ENCODE measurements at regions not wholly inside any gene's neighbourhood (a gene's known extent, or its start where the extent isn't known, plus 50 kb on each side); places are given as distances from the start of the nearest gene placed in this dataset.

DNA sequence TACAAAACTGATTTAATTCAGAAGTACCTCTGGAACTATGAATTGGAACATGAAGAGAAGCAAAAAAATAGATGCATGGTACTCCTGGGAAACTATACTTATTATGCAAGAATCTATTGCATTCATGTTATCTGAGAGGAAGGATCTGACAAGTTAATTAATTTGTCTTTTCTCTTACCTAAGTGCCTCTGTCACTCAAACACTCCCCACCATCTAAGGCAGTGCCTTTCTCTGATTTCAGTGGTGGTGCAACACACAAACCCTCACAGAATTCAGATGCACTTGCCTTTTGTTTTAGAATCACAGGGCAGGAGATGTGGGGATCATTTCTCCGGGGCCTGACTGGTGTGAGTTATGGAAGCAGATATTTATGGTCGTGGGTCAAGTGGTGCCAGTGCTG lies 52.5 kb upstream of the C9orf72 start:
- TF ChIP-seq, protein P1, sequence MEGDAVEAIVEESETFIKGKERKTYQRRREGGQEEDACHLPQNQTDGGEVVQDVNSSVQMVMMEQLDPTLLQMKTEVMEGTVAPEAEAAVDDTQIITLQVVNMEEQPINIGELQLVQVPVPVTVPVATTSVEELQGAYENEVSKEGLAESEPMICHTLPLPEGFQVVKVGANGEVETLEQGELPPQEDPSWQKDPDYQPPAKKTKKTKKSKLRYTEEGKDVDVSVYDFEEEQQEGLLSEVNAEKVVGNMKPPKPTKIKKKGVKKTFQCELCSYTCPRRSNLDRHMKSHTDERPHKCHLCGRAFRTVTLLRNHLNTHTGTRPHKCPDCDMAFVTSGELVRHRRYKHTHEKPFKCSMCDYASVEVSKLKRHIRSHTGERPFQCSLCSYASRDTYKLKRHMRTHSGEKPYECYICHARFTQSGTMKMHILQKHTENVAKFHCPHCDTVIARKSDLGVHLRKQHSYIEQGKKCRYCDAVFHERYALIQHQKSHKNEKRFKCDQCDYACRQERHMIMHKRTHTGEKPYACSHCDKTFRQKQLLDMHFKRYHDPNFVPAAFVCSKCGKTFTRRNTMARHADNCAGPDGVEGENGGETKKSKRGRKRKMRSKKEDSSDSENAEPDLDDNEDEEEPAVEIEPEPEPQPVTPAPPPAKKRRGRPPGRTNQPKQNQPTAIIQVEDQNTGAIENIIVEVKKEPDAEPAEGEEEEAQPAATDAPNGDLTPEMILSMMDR (conservative IDR thresholded peaks at IDR 0.05): no peak
- no peak for TF ChIP-seq EZH2 (IDR thresholded peaks at IDR 0.05; ENCODE audit: low read depth)

All from PC-9 (cell line).